Tibial nerve (tissue), 4 donors: ENCODE measurements at regions not wholly inside any gene's neighbourhood (a gene's known extent, or its start where the extent isn't known, plus 50 kb on each side); places are given as distances from the start of the nearest gene placed in this dataset.

Experiments used
- DNase-seq, 2 donors: peaks; one replicate each; pipeline ENCODE4 v3.0.0-alpha.2; 2019; ENCODE audit warnings: low spot score in 2 of 2
- H3K27ac ChIP-seq, 4 donors: fragments of 200-600 bp; sonication (generic) in 3 of 4; one replicate each; pipeline ENCODE4 v1.5.1; 2017 to 2019; ENCODE audit warnings: mild to moderate bottlenecking in 1 of 4
- H3K27me3 ChIP-seq, 2 donors: fragments of 200-600 bp; sonication (generic) in 1 of 2; one replicate each; pipeline versions ENCODE4 v1.5.1 to v1.6.0; 2017 to 2019
- H3K36me3 ChIP-seq, 3 donors: fragments of 200-600 bp; sonication (generic); one replicate each; pipeline ENCODE4 v1.5.1; 2018 to 2019
- H3K4me1 ChIP-seq, 4 donors: fragments of 200-600 bp; sonication (generic) in 3 of 4; one replicate each; pipeline ENCODE4 v1.5.1; 2017 to 2019
- H3K4me3 ChIP-seq, 4 donors: fragments of 200-600 bp; sonication (generic) in 3 of 4; one replicate each; pipeline ENCODE4 v1.5.1; 2017 to 2019; ENCODE audit warnings: mild to moderate bottlenecking in 1 of 4, moderate library complexity in 1 of 4
- H3K9me3 ChIP-seq, 4 donors: fragments of 200-600 bp; sonication (generic) in 3 of 4; one replicate each; pipeline ENCODE4 v1.5.1; 2017 to 2019
- CTCF ChIP-seq, 5 experiments: fragments of 200-600 bp in 3 of 5; fragments of 450-650 bp in 2 of 5; sonication (generic) in 3 of 5; IDR thresholded peaks; one replicate each; pipeline ENCODE4 v1.5.1; 2016 to 2019; ENCODE audit warnings: antibody characterized with exemption in 5 of 5, mild to moderate bottlenecking in 3 of 5, moderate library complexity in 2 of 5
- EP300 ChIP-seq, 2 donors: sonication (generic); formaldehyde crosslinking; IDR thresholded peaks; one replicate each; pipeline ENCODE4 v1.6.1; 2017; ENCODE audit warnings: antibody characterized with exemption in 2 of 2, mild to moderate bottlenecking in 1 of 2
- POLR2A ChIP-seq, 2 donors: fragments of 450-650 bp; IDR thresholded peaks; one replicate each; pipeline ENCODE4 v1.6.1; 2017; ENCODE audit warnings: antibody characterized with exemption in 2 of 2, mild to moderate bottlenecking in 2 of 2, moderate library complexity in 2 of 2
- WGBS, 2 donors: methylation state at CpG; one replicate each; pipeline ENCODE4 v1.1.5; 2018; 5-methylcytosine and 5-hydroxymethylcytosine counted together

DNA sequence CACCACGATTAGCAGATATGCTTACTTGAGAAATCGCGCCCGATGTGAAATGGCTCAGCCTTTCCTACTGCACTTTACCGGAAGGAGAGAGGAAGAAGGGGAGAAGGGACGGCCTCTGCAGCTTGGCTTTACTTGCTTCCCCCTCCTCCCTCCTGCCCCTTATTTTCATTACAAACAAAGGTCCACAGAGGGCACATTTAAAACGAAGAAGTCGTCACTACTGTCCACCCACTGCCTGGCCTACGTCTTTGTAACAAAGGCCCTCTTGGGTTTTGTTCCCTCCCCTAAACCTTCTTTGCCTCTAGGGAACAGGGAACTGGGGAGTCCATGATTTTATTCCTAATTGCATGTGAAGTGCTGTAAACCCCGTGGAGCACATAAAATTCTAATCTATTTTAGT, 308.5 kb downstream of the LMX1A start:
- no peaks in the 10 kb centered on the region for H3K36me3 ChIP-seq
- no peak overlapping the region for H3K27ac ChIP-seq
- no peaks in the 10 kb centered on the region for H3K4me1 ChIP-seq
- H3K27me3 ChIP-seq, result no peaks in the 10 kb centered on the region
- WGBS, 2 donors, result 31 to 37% methylated on average over 10 of the region's 10 CpGs
- H3K4me3 ChIP-seq, result no peak overlapping the region
- TF ChIP-seq EP300 (IDR thresholded peaks at IDR 0.05) (no peak), CTCF (IDR thresholded peaks at IDR 0.05) (no peak), POLR2A (IDR thresholded peaks at IDR 0.05) (no peak)
- no peaks in the 10 kb centered on the region for H3K9me3 ChIP-seq
- no peak for DNase-seq

DNA sequence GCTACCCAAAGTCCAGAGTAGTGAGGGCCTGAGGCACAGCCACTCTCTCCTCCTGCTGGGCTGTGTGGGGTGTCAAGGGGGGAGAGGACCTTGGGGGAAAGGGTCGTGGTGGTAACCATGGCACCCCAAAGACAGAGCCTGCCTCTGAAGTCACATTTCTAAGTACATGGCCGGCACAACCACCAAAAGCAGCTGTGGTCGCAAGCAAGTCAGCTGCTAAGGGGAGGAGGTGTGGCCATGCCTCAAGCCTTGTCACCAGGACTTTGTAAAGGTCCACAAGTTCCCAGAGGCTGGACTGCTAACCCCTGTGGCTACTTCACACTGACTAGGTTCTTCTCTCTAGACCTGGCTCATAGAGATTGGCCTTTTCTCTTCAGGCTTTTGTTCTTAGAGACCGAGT, 310.6 kb downstream of the LMX1A start:
- H3K9me3 ChIP-seq, result no peaks in the 10 kb centered on the region
- no peak for DNase-seq
- no peaks in the 10 kb centered on the region for H3K4me1 ChIP-seq
- 82% methylated on average over 4 of the region's 4 CpGs for WGBS, 2 donors
- H3K4me3 ChIP-seq, result no peak overlapping the region
- no peaks in the 10 kb centered on the region for H3K27me3 ChIP-seq
- no peaks in the 10 kb centered on the region for H3K36me3 ChIP-seq
- no peak overlapping the region for H3K27ac ChIP-seq
- TF ChIP-seq CTCF (IDR thresholded peaks at IDR 0.05), result no peak
- TF ChIP-seq POLR2A (IDR thresholded peaks at IDR 0.05), result no peak
- no peak for TF ChIP-seq EP300 (IDR thresholded peaks at IDR 0.05)

- 31 to 32% methylated on average over 1 of the region's 1 CpG for WGBS, 2 donors
- no peak overlapping the region for H3K4me3 ChIP-seq
- no peak for TF ChIP-seq POLR2A (IDR thresholded peaks at IDR 0.05)
- no peak overlapping the region for H3K27ac ChIP-seq
- no peaks in the 10 kb centered on the region for H3K36me3 ChIP-seq
- H3K9me3 ChIP-seq, result no peaks in the 10 kb centered on the region
- DNase-seq, result no peak
- no peaks in the 10 kb centered on the region for H3K4me1 ChIP-seq
- no peaks in the 10 kb centered on the region for H3K27me3 ChIP-seq
These were observed 315.9 kb downstream of the LMX1A start for GRCh38 chr1:165040641-165041040.

- H3K4me1 ChIP-seq, result no peaks in the 10 kb centered on the region
- H3K4me3 ChIP-seq, result no peak overlapping the region
- H3K27me3 ChIP-seq, result no peaks in the 10 kb centered on the region
- DNase-seq, result no peak
- TF ChIP-seq POLR2A (IDR thresholded peaks at IDR 0.05) (no peak), EP300 (IDR thresholded peaks at IDR 0.05) (no peak), CTCF (IDR thresholded peaks at IDR 0.05) (no peak)
- no peaks in the 10 kb centered on the region for H3K36me3 ChIP-seq
- WGBS, 2 donors, result 25 to 53% methylated on average over 3 of the region's 3 CpGs
- H3K27ac ChIP-seq, result no peak overlapping the region
- H3K9me3 ChIP-seq, result no peaks in the 10 kb centered on the region
These were observed 316.5 kb downstream of the LMX1A start for GRCh38 chr1:165039996-165040395.

DNA sequence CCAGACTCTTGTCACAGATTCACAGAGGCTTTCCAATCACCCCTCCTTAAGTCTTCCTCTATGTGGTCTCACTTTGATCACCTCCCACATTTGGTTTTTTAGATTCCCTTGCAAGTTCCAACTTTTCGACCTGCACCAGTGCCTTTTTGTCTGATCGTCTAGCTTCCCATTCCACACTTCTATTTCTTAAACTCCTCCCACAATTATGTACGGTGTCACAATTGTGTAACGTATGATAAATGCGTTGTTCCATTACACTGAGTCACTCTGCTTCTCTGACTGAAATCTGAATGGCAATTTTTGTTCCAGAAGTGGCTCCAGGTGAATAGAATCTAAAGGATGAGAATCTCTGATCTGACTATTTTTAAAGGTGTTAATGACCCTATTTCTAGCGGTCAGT, 320.1 kb downstream of the LMX1A start:
- TF ChIP-seq EP300 (IDR thresholded peaks at IDR 0.05) (no peak), POLR2A (IDR thresholded peaks at IDR 0.05) (no peak), CTCF (IDR thresholded peaks at IDR 0.05) (no peak)
- Histone ChIP-seq H3K4me1 (no peaks in the 10 kb centered on the region), H3K27me3 (no peaks in the 10 kb centered on the region), H3K36me3 (no peaks in the 10 kb centered on the region), H3K4me3 (no peak overlapping the region), H3K9me3 (no peaks in the 10 kb centered on the region), H3K27ac (no peak overlapping the region)
- WGBS, 2 donors, result 89 to 91% methylated on average over 6 of the region's 6 CpGs
- no peak for DNase-seq

GRCh38 chr1:165034136-165034809, 322.2 kb downstream of the LMX1A start:
- 56 to 68% methylated on average over 3 of the region's 3 CpGs for WGBS, 2 donors
- H3K27ac ChIP-seq, result no peak overlapping the region
- H3K9me3 ChIP-seq, result no peaks in the 10 kb centered on the region
- no peaks in the 10 kb centered on the region for H3K36me3 ChIP-seq
- TF ChIP-seq EP300 (IDR thresholded peaks at IDR 0.05) (no peak), POLR2A (IDR thresholded peaks at IDR 0.05) (no peak), CTCF (IDR thresholded peaks at IDR 0.05) (no peak)
- H3K4me3 ChIP-seq, result no peak overlapping the region
- no peaks in the 10 kb centered on the region for H3K4me1 ChIP-seq
- no peaks in the 10 kb centered on the region for H3K27me3 ChIP-seq
- no peak for DNase-seq
